ENCODE measurements at regions not wholly inside any gene's neighbourhood (a gene's known extent, or its start where the extent isn't known, plus 50 kb on each side); places are given as distances from the start of the nearest gene placed in this dataset.

- FAIRE-seq, result no peak
- Histone ChIP-seq H3K4me1 (ENCODE audit: insufficient read depth, low read length) (no peaks in the 10 kb centered on the region), H3K9me3 (ENCODE audit: low read length) (no peaks in the 10 kb centered on the region), H3K4me2 (ENCODE audit: low read depth, low read length) (no peak overlapping the region), H4K20me1 (ENCODE audit: insufficient read depth, low read length) (no peaks in the 10 kb centered on the region), H3K27ac (ENCODE audit: extremely low read length, insufficient read depth, low read length) (no peak overlapping the region), H3K4me3 (replicated peaks in 1 of 3; ENCODE audit: insufficient read depth in 1 of 3, low read depth in 2 of 3, low read length in 3 of 3) (no peak overlapping the region), H3K36me3 (replicated peaks in 1 of 2; ENCODE audit: control insufficient read depth in 1 of 2, insufficient read depth in 2 of 2, low read length in 2 of 2) (no peaks in the 10 kb centered on the region), H2AFZ (ENCODE audit: low read length) (no peak overlapping the region), H3K9ac (ENCODE audit: insufficient read depth, low read depth, low read length) (no peak overlapping the region), H3K27me3 (ENCODE audit: control insufficient read depth in 1 of 2, insufficient read depth in 2 of 2, low read length in 2 of 2) (no peaks in the 10 kb centered on the region), H3K79me2 (ENCODE audit: insufficient read depth, low read length) (no peaks in the 10 kb centered on the region)
- ChIA-PET POLR2A (no interaction called here), CTCF (ENCODE audit: low intra/inter-chr PET ratio, low total read pairs) (no interaction called here)
- BruUV-seq (replicated peaks), result no TSS peak
- intact Hi-C loops (cut with micrococcal nuclease; ENCODE audit: unreplicated experiment), result no loop called here
- no peak for ATAC-seq
- DNase-seq (ENCODE audit: low spot score), result no peak
- in situ Hi-C loops (cut with HindIII; ENCODE audit: extremely low pct_ligation_motif_present, low pct_unique_long_range_greater_than_20kb), result no loop called here
- WGBS (ENCODE audit: low lambda C conversion rate), result 0% methylated on average over 1 of the region's 3 CpGs
- TF ChIP-seq DMAP1 (CRISPR knock-in tag; IDR thresholded peaks at IDR 0.05) (no peak), HOXA5 (CRISPR knock-in tag; IDR thresholded peaks at IDR 0.05) (no peak)
Observed at GRCh38 chr3:87390821-87391220, 114.4 kb upstream of the POU1F1 start.

GRCh38 chr3:87390353-87390752 lies 114.0 kb upstream of the POU1F1 start:
- FAIRE-seq (no peak), DNase-seq (ENCODE audit: low spot score) (no peak), ATAC-seq (no peak)
- in situ Hi-C loops (cut with HindIII; ENCODE audit: extremely low pct_ligation_motif_present, low pct_unique_long_range_greater_than_20kb), result no loop called here
- no peak overlapping the region for H3K9ac ChIP-seq (ENCODE audit: insufficient read depth, low read depth, low read length)
- no peaks in the 10 kb centered on the region for H3K4me1 ChIP-seq (ENCODE audit: insufficient read depth, low read length)
- no peaks in the 10 kb centered on the region for H3K36me3 ChIP-seq (replicated peaks in 1 of 2; ENCODE audit: control insufficient read depth in 1 of 2, insufficient read depth in 2 of 2, low read length in 2 of 2)
- CTCF ChIA-PET (ENCODE audit: low intra/inter-chr PET ratio, low total read pairs), result no interaction called here
- POLR2A ChIA-PET, result no interaction called here
- no TSS peak for BruUV-seq (replicated peaks)
- H3K4me3 ChIP-seq (replicated peaks in 1 of 3; ENCODE audit: insufficient read depth in 1 of 3, low read depth in 2 of 3, low read length in 3 of 3), result no peak overlapping the region
- no peak overlapping the region for H3K4me2 ChIP-seq (ENCODE audit: low read depth, low read length)
- H3K79me2 ChIP-seq (ENCODE audit: insufficient read depth, low read length), result no peaks in the 10 kb centered on the region
- 2% methylated on average over 4 of the region's 4 CpGs for WGBS (ENCODE audit: low lambda C conversion rate)
- H2AFZ ChIP-seq (ENCODE audit: low read length), result no peak overlapping the region
- H4K20me1 ChIP-seq (ENCODE audit: insufficient read depth, low read length), result no peaks in the 10 kb centered on the region
- intact Hi-C loops (cut with micrococcal nuclease; ENCODE audit: unreplicated experiment), result no loop called here
- no peaks in the 10 kb centered on the region for H3K27me3 ChIP-seq (ENCODE audit: control insufficient read depth in 1 of 2, insufficient read depth in 2 of 2, low read length in 2 of 2)
- H3K27ac ChIP-seq (ENCODE audit: extremely low read length, insufficient read depth, low read length), result no peak overlapping the region
- no peaks in the 10 kb centered on the region for H3K9me3 ChIP-seq (ENCODE audit: low read length)
- TF ChIP-seq TBX3 (IDR thresholded peaks at IDR 0.05; ENCODE audit: borderline replicate concordance) (no peak), ZBTB7B (CRISPR knock-in tag; IDR thresholded peaks at IDR 0.05) (no peak), SKI (IDR thresholded peaks at IDR 0.05; ENCODE audit: partially characterized antibody) (no peak), ZNF841 (CRISPR knock-in tag; IDR thresholded peaks at IDR 0.05; ENCODE audit: borderline replicate concordance) (no peak), GATA4 (IDR thresholded peaks at IDR 0.05; ENCODE audit: borderline replicate concordance, low read depth) (no peak), ZNF350 (CRISPR knock-in tag; IDR thresholded peaks at IDR 0.05; ENCODE audit: borderline replicate concordance, low read depth) (no peak), ASH2L (IDR thresholded peaks at IDR 0.05; ENCODE audit: insufficient read length, low read depth, low read length) (no peak), ISX (CRISPR knock-in tag; conservative IDR thresholded peaks at IDR 0.05) (no peak), HHEX (CRISPR knock-in tag; IDR thresholded peaks at IDR 0.05) (no peak), CSRNP2 (CRISPR knock-in tag; conservative IDR thresholded peaks at IDR 0.05; ENCODE audit: low read depth) (no peak), ZNF800 (CRISPR knock-in tag; IDR thresholded peaks at IDR 0.05) (no peak), ZNF335 (CRISPR knock-in tag; IDR thresholded peaks at IDR 0.05) (no peak)
- TF ChIP-seq, protein P1, sequence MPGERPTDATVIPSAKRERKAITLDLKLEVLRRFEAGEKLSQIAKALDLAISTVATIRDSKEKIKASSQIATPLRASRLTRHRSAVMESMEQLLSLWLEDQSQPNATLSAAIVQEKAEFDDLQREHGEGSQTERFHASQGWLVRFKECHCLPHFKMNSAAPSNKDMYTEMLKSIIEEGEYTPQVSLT (CRISPR knock-in tag; IDR thresholded peaks at IDR 0.05; ENCODE audit: borderline replicate concordance, low read depth), result no peak
- TF ChIP-seq, protein P2, sequence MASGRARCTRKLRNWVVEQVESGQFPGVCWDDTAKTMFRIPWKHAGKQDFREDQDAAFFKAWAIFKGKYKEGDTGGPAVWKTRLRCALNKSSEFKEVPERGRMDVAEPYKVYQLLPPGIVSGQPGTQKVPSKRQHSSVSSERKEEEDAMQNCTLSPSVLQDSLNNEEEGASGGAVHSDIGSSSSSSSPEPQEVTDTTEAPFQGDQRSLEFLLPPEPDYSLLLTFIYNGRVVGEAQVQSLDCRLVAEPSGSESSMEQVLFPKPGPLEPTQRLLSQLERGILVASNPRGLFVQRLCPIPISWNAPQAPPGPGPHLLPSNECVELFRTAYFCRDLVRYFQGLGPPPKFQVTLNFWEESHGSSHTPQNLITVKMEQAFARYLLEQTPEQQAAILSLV (CRISPR knock-in tag; IDR thresholded peaks at IDR 0.05; ENCODE audit: borderline replicate concordance), result no peak

All from HepG2 (cell line).